Central memory CD4-positive, alpha-beta T cell (primary cell): ENCODE measurements at regions not wholly inside any gene's neighbourhood (a gene's known extent, or its start where the extent isn't known, plus 50 kb on each side); places are given as distances from the start of the nearest gene placed in this dataset.

Experiments
- DNase-seq: peaks from one replicate; pipeline ENCODE4 v3.0.0; 2022

DNA sequence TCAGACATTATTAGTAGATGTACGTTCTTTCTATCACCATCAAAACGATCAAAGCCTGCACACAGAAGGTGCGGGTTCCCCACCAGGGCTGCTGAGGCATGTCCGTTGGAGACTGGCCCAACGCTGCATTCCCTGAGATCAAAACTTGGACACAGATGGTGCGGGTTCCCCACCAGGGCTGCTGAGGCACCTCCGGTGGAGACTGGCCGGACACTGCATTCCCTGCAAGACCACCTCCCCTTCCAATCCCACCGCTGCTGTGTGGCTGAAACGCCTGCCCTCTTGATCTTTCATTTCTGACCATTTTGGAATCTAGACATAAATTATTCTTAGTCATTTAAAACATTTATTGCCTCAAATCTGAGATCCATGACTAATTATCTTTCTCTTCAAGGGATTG is 254.2 kb upstream of the SALL3 start:
- no peak for DNase-seq

DNA sequence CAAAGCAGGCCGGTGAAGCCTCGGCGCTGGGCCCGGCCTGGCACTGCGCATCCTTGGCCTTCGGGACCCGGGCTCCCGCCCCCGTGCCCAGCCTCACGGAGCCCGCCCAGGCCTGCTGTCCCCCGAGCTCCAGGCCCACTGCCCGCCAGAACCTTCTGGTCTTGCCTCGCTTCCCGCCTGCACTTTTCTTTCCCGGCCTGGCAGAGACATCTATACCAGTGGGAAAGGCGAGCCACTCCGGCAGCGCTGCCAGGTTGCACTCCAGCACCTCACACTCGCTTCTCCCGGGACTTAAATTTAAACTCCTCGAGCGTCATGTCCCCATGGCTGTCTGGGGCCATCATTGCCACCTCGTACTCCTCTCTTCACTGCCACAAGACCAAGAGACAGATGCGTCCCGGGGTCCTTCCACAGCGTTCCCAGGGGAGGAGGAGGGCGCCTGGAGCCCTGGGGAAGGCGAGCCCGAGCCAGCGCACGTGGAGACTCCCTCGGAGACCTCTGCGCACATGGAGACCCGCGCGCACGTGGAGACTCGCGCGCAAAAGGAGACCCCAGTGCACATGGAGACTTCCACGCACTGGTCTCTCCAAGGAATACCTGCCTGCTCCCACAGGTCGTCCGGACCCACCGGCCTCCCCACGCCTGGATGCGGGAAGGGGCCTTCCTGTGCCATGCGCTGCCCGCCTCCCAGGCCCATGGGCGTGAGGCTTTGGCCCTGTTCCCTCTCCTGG is 253.1 kb upstream of the SALL3 start:
- no peak for DNase-seq

- no peak for DNase-seq
Observed at GRCh38 chr18:78727057-78727739, 252.4 kb upstream of the SALL3 start.

- no peak for DNase-seq
Observed at GRCh38 chr18:78727877-78728783, 251.5 kb upstream of the SALL3 start.

DNA sequence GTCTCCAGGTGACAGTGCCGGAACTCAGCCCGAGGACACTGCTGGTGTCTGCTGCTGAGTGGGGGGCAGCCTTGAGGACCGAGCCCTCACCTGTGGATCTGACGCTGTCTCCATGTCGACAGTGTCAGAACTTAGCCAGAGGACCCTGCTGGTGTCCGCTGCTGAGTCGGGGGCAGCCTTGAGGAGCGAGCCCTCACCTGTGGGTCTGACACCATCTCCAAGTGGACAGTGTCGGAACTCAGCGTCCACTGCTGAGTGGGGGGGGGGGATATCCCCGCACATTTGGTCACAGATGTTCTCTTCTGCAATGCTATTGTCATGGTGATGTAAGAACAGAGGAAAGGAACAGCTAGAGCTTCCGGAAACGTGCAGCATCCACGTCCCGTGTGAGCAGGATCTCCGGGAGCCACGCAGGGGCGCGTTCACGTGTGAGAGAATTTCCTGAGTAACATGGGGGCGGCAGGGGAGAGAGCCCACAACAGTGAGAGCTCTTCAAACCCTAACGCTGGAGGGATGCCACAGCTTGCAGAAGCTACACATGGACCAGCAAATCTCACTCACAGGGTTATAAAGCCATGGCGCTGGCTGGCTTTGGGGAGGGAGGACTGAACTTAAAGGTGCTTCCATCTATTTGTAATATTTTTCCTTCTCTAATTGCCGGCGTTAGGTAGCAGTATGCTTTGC is 250.7 kb upstream of the SALL3 start:
- no peak for DNase-seq

- no peak for DNase-seq
Observed at GRCh38 chr18:78730546-78730945, 249.1 kb upstream of the SALL3 start.

GRCh38 chr18:78731016-78731397 is 248.6 kb upstream of the SALL3 start:
- DNase-seq, result no peak

DNA sequence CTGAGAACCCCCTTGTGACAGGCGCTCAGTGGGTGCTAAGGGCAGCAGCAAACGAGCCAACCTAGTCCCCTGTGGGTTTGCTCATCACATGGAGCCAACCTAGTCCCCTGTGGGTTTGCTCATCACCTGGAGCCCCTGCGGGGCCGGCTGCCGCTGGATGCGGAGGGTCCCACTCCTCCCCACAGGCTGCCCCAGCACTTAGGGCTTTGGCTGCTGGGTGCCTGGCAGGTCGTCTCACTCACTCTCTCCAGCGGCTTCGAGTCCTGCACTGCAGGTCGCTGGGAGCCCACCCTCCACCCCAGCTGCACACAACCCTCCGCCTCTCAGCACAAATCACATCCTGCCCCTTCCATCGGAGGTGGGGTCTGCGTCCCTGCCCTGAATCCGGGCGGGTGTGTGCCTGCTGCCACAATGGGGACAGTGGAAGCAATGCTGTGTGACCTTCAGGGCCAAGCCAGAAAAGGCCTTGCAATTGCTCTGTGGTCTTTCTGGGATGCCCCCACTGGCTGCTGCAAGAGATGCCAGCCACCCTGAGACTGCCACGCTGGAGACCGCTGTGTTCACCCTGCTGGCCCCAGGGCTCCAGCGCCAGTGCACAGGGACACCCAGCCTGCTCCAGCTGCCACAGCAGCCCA is 248.1 kb upstream of the SALL3 start:
- DNase-seq, result no peak

DNA sequence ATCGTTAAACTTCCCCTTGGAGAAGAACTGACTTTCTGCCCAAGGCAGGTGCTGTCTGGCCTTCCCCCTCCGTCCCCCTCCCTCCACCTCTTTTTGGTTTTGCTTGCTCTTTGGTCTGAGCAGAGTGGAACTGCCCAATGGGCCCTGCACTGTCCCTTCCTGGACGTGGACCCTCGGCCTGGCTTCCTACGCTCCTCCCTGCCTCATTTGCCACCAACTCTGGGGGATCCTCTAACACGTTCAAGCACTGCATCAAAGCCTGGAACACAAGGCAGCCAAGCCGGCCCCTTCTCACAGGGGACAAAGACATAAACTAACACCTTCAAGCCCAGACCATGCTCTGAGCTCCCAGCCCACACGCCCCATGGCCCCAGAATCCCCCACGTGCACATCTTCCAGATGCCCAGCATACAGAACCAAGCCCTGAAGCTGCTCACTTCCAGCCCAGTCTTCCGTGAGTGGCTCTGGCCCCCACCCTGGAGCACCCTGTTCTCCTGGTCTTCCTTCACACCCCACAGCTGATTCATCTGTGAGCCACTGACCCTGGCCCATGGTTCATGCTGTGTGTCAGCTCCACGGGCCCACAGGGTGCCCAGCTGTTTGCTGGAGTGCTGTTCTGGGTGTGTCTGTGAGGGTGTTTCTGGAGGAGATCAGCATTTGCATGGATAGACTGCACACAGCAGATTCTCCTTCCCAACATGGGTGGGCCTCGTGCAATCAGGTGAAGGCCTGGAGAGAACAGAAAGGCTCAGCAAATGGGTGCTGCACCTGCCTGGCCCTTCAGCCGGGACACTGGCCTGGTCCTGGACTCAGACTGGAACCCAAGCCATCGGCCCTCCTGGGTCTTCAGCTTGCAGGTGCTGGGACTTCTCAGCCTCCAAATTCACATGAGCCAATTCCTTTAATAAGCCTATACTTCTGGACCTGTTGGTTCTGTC is 247.1 kb upstream of the SALL3 start:
- DNase-seq, result no peak

GRCh38 chr18:78733762-78734613 is 245.6 kb upstream of the SALL3 start:
- DNase-seq, result no peak

GRCh38 chr18:78734614-78734945 is 245.0 kb upstream of the SALL3 start:
- no peak for DNase-seq

DNA sequence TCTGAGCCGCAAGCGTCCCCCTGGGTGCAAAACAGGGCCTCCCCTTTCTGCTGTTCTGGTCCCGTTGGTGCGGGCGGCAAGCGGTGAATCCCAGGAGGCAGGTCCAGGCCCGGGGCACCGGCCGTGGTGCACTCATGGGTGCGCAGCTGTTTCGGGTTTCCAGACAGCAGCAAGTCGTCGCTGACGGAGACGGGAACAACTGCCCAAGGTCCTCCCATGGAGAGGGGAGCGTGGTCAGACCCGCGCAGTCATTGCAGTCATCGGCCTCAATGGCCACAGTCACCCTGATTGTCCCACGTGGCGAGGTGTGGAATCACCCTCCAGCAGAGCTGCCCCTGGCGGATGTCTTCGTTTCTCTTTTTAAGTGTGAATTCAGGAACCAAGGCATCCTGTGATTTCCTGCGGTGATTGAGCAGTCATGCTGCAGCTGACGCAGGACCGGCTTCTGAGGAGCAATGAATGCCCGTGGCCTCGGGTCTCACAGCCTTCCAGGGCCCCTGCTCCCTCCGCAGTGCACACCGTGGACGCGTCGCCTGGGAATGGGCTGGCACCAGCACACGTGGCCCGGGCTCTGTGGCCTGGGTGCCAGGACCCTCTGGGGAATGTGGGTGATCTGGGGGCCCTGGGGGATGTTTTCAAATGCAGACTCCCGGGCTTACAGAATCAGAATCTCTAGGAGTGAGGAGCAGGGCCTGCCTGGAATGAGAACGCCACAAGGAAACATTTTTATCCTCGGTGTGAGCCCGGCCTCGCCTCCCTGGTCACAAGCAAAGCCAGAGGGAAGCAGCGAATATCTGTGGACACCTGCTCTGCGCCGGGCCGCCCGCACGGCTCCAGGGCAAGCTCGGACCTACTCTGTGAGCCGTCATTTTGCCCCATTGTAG is 244.2 kb upstream of the SALL3 start:
- DNase-seq, result no peak

DNA sequence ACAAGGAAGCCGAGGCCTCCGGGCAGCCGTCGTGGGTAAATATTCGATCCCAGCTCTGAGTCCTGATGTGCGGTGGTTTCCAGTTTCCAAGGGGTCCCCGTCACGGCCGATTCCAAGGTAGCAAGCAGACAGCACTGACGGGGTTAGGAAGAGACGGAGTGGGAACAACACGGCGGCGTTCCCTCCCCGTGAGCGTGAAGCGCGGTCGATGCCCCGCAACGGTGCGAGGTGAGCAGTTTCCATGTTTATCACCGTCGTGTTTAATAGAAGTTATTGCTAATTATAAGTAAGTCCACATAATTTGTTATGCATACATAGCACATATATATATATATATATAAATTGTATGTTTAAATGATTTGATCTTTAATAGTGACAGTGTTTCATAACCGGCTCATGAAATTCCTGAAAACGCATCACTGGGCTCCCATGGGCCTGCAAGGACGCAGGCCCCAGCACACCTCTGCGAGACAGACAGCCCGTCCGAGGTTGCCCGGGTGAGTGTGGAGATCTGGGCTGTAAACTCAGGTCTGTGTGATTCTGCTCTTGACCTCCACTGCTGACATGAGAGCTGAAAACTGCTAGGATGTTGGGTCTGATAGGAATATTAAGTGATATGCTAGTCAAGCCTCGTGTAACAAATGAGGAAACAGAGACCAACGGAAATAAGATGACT is 243.5 kb upstream of the SALL3 start:
- no peak for DNase-seq

- DNase-seq, result no peak
Observed at GRCh38 chr18:78737006-78737915, 242.4 kb upstream of the SALL3 start.

DNA sequence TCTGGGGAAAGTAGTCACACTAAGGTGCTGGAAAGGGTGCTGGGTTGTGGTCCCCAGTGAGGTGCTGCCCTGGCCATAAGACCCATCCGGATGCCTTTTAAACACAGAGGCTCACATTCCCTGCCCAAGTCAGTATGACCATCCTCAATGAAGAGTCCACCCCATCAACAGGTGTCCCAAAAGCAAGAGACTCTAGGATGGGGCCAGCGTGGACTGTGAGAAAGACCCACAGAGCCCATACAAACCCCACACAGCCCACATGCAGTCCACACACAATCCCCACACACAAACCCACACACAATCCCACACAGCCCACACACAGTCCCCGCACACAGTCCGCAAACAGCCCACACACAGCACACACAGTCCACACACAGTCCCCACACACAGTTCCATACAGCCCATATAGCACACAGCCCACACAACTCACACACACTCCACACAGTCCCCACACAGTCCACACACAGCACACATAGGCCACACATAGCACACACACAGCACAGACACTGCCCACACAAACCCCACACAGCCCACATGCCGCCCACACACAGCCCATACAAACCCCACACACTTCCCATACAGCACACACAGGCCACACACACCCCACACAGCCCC is 241.4 kb upstream of the SALL3 start:
- no peak for DNase-seq

DNA sequence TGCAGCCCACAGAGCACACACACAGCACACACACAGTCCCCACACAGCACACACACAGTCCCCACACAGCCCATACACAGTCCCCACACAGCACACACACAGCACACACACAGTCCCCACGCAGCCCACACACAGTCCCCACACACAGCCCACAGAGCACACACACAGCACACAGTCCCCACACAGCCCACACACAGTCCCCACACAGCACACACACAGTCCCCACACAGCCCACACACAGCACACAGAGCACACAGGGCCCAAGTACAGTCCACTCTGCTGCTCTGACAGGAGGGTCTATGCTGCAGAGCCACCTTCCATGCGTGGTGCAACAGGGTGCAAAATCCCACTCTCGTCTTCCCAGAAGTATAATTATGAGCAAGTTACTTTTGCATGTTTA is 240.5 kb upstream of the SALL3 start:
- no peak for DNase-seq
